RWPE2 (cell line): ENCODE measurements at regions not wholly inside any gene's neighbourhood (a gene's known extent, or its start where the extent isn't known, plus 50 kb on each side); places are given as distances from the start of the nearest gene placed in this dataset.
A peak's percentile ranks its signal among the peaks of the same experiment; 100 is the strongest.

Source experiments
- ATAC-seq: fragments of 200-7000 bp; cut with Tn5 transposase; 3 replicates; pipeline ENCODE4 v1.9.1; 2021; ENCODE audit warnings: low read depth
- DNase-seq: peaks from one replicate; pipeline ENCODE4 v3.0.0-alpha.2; 2020; ENCODE audit warnings: low spot score
- H3K27ac ChIP-seq: fragments of 450-650 bp; 2 replicates; pipeline ENCODE4 v1.5.1; 2017; ENCODE audit warnings: mild to moderate bottlenecking; ENCODE audit not compliant: poor library complexity, severe bottlenecking
- H3K27me3 ChIP-seq: fragments of 250-450 bp; sonication (Bioruptor Pico); 2 replicates; pipeline ENCODE4 v1.5.1; 2021; ENCODE audit warnings: mild to moderate bottlenecking, moderate library complexity; ENCODE audit not compliant: insufficient read depth, poor library complexity, severe bottlenecking
- H3K36me3 ChIP-seq: fragments of 250-450 bp; sonication (Bioruptor Pico); 2 replicates; pipeline ENCODE4 v1.5.1; 2020; ENCODE audit warnings: low read depth, mild to moderate bottlenecking, moderate library complexity
- H3K4me1 ChIP-seq: fragments of 250-450 bp; sonication (Bioruptor Pico); 2 replicates; pipeline ENCODE4 v1.5.1; 2021; ENCODE audit warnings: mild to moderate bottlenecking, moderate library complexity; ENCODE audit not compliant: insufficient read depth, poor library complexity, severe bottlenecking
- H3K4me3 ChIP-seq: fragments of 250-450 bp; sonication (Bioruptor Pico); 2 replicates; pipeline ENCODE4 v1.5.1; 2021; ENCODE audit warnings: mild to moderate bottlenecking, moderate library complexity; ENCODE audit not compliant: severe bottlenecking
- H3K9me3 ChIP-seq: fragments of 250-450 bp; sonication (Bioruptor Pico); 2 replicates; pipeline ENCODE4 v1.5.1; 2021; ENCODE audit warnings: mild to moderate bottlenecking, moderate library complexity; ENCODE audit not compliant: severe bottlenecking
- TF ChIP-seq, protein P1 (sequence below): fragments of 450-650 bp; IDR thresholded peaks from one replicate; pipeline ENCODE4 v1.5.1; 2017; ENCODE audit warnings: mild to moderate bottlenecking, moderate library complexity; ENCODE audit not compliant: poor library complexity, severe bottlenecking

GRCh38 chr10:84654671-84655070 lies 326.3 kb downstream of the CCSER2 start:
- Histone ChIP-seq H3K36me3 (no peaks in the 10 kb centered on the region), H3K27me3 (no peaks in the 10 kb centered on the region), H3K4me3 (no peak overlapping the region), H3K27ac (no peak overlapping the region), H3K9me3 (no peaks in the 10 kb centered on the region), H3K4me1 (no peaks in the 10 kb centered on the region)
- DNase-seq (no peak), ATAC-seq (peak; percentile 67; the same call in 1 of the 3 replicates)
- TF ChIP-seq, protein P1, sequence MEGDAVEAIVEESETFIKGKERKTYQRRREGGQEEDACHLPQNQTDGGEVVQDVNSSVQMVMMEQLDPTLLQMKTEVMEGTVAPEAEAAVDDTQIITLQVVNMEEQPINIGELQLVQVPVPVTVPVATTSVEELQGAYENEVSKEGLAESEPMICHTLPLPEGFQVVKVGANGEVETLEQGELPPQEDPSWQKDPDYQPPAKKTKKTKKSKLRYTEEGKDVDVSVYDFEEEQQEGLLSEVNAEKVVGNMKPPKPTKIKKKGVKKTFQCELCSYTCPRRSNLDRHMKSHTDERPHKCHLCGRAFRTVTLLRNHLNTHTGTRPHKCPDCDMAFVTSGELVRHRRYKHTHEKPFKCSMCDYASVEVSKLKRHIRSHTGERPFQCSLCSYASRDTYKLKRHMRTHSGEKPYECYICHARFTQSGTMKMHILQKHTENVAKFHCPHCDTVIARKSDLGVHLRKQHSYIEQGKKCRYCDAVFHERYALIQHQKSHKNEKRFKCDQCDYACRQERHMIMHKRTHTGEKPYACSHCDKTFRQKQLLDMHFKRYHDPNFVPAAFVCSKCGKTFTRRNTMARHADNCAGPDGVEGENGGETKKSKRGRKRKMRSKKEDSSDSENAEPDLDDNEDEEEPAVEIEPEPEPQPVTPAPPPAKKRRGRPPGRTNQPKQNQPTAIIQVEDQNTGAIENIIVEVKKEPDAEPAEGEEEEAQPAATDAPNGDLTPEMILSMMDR = no peak

GRCh38 chr10:84659027-84659426 lies 330.6 kb downstream of the CCSER2 start:
- ATAC-seq (no peak), DNase-seq (no peak)
- Histone ChIP-seq H3K4me3 (no peak overlapping the region), H3K36me3 (no peaks in the 10 kb centered on the region), H3K4me1 (no peaks in the 10 kb centered on the region), H3K27me3 (no peaks in the 10 kb centered on the region), H3K9me3 (no peaks in the 10 kb centered on the region), H3K27ac (no peak overlapping the region)
- TF ChIP-seq, protein P1 = no peak

GRCh38 chr10:84659497-84660439 lies 331.4 kb downstream of the CCSER2 start:
- Histone ChIP-seq H3K36me3 (no peaks in the 10 kb centered on the region), H3K27me3 (no peaks in the 10 kb centered on the region), H3K27ac (no peak overlapping the region), H3K4me3 (no peak overlapping the region), H3K4me1 (no peaks in the 10 kb centered on the region), H3K9me3 (no peaks in the 10 kb centered on the region)
- no peak; the same call in 2 of the 3 replicates for ATAC-seq
- TF ChIP-seq, protein P1 = no peak
- no peak for DNase-seq

- H3K4me1 ChIP-seq = no peaks in the 10 kb centered on the region
- DNase-seq (no peak), ATAC-seq (no peak)
- TF ChIP-seq, protein P1 = no peak
- H3K27me3 ChIP-seq = no peaks in the 10 kb centered on the region
- no peaks in the 10 kb centered on the region for H3K9me3 ChIP-seq
- no peak overlapping the region for H3K4me3 ChIP-seq
- no peaks in the 10 kb centered on the region for H3K36me3 ChIP-seq
- no peak overlapping the region for H3K27ac ChIP-seq
Measured at GRCh38 chr10:84660450-84661159, 332.2 kb downstream of the CCSER2 start.

GRCh38 chr10:84665211-84665610 lies 336.8 kb downstream of the CCSER2 start:
- Histone ChIP-seq H3K27me3 (no peaks in the 10 kb centered on the region), H3K4me1 (no peaks in the 10 kb centered on the region), H3K36me3 (no peaks in the 10 kb centered on the region), H3K9me3 (no peaks in the 10 kb centered on the region), H3K27ac (no peak overlapping the region), H3K4me3 (no peak overlapping the region)
- no peak for DNase-seq
- no peak for ATAC-seq
- TF ChIP-seq, protein P1 = no peak
